ENCODE measurements at regions not wholly inside any gene's neighbourhood (a gene's known extent, or its start where the extent isn't known, plus 50 kb on each side); places are given as distances from the start of the nearest gene placed in this dataset.

DNA sequence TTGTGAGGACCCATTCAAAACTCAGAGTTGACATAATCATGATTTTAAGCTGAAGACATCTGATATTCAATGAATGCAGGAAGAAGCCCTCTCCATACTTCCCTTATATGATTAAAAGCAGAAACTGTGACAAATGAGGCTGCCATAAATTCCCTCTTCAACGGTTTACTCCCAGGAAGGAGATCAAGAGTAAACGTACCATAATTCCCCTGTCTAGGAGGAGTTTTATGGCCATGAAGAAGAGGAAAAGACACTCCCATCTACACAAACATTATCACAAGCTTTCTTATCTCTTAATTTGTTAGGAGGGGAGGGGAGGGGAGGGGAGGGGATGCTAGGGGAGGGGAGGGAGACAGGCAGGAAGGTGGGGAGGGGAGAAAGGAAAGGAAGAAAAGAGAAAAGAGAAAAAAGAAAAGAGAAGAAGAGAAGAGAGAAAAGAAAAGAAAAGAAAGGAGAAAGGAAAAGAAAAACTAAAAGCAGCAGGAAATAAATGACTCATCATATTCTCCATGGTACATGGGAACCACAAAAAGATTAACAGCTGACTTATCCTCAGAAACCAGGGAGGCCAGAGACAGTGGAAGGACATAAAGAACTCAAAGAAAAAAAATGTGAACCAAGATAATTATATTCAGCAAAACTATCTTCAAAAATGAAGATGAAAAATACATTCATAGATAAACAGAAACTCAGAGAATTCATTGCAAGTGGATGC is 121.6 kb downstream of the ALOX5 start:
- WGBS (ENCODE audit: insufficient coverage), result no CpG with 5 or more reads among the region's 2 CpGs
- Mint-ChIP-seq H3K9me3 (ENCODE audit: insufficient read depth) (peaks cover 3% of the 10 kb centered on the region), H3K4me3 (no peak overlapping the region), H3K27me3 (no peaks in the 10 kb centered on the region), H3K4me1 (peaks cover 25% of the 10 kb centered on the region), H3K27ac (no peak overlapping the region)
- TF ChIP-seq EZH2 (IDR thresholded peaks at IDR 0.05; ENCODE audit: borderline replicate concordance, insufficient read depth, low read depth, low read length, poor library complexity, severe bottlenecking), result no peak
- TF ChIP-seq, protein P1, sequence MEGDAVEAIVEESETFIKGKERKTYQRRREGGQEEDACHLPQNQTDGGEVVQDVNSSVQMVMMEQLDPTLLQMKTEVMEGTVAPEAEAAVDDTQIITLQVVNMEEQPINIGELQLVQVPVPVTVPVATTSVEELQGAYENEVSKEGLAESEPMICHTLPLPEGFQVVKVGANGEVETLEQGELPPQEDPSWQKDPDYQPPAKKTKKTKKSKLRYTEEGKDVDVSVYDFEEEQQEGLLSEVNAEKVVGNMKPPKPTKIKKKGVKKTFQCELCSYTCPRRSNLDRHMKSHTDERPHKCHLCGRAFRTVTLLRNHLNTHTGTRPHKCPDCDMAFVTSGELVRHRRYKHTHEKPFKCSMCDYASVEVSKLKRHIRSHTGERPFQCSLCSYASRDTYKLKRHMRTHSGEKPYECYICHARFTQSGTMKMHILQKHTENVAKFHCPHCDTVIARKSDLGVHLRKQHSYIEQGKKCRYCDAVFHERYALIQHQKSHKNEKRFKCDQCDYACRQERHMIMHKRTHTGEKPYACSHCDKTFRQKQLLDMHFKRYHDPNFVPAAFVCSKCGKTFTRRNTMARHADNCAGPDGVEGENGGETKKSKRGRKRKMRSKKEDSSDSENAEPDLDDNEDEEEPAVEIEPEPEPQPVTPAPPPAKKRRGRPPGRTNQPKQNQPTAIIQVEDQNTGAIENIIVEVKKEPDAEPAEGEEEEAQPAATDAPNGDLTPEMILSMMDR (IDR thresholded peaks at IDR 0.05), result no peak
- Histone ChIP-seq H3K9me3 (ENCODE audit: control extremely low read depth in 1 of 3, control insufficient read depth in 2 of 3, insufficient read depth in 1 of 3, low read length in 2 of 3) (peaks cover 4 to 12% (median 11%) of the 10 kb centered on the region in 3 donors), H3K36me3 (replicated peaks in 1 of 2; ENCODE audit: control extremely low read depth in 1 of 2, control insufficient read depth in 1 of 2, extremely low read depth in 1 of 2, insufficient read depth in 2 of 2, low read length in 1 of 2) (peaks cover 3 to 10% of the 10 kb centered on the region in 2 experiments), H3K4me3 (ENCODE audit: control extremely low read depth in 1 of 5, extremely low read depth in 1 of 5, insufficient read depth in 1 of 5, low read depth in 2 of 5, low read length in 4 of 5) (no peak overlapping the region), H2AFZ (ENCODE audit: insufficient read depth, low read depth, low read length, poor library complexity, severe bottlenecking) (no peak overlapping the region), H3K27me3 (replicated peaks in 1 of 4; ENCODE audit: control extremely low read depth in 1 of 4, control insufficient read depth in 3 of 4, insufficient read depth in 4 of 4, low read length in 3 of 4) (no peaks in the 10 kb centered on the region), H3K4me1 (ENCODE audit: control insufficient read depth in 2 of 2, insufficient read depth in 2 of 2, low read length in 2 of 2) (no peaks in the 10 kb centered on the region), H3K27ac (ENCODE audit: low read length in 2 of 2) (no peak overlapping the region), H3K4me2 (replicated peaks; ENCODE audit: low read depth, low read length, poor library complexity, severe bottlenecking) (no peak overlapping the region), H4K20me1 (ENCODE audit: control insufficient read depth, insufficient read depth, low read length, poor library complexity, severe bottlenecking) (peaks cover 47% of the 10 kb centered on the region), H3K79me2 (ENCODE audit: control insufficient read depth, insufficient read depth, low read length) (peaks cover 51% of the 10 kb centered on the region), H3K9ac (ENCODE audit: low read length) (no peak overlapping the region)
- intact Hi-C loops (cut with micrococcal nuclease), result no loop called here
- ChIA-PET POLR2A (no interaction called here), CTCF (interaction anchor here (0.7 kb wide), 1 partner anchor 133 kb away, joined by 4 read pairs; no protein-coding TSS in a partner anchor)
- no peak for ATAC-seq (ENCODE audit: low read depth)
- no peak for DNase-seq
